ENCODE measurements at regions not wholly inside any gene's neighbourhood (a gene's known extent, or its start where the extent isn't known, plus 50 kb on each side); places are given as distances from the start of the nearest gene placed in this dataset.

GRCh38 chr17:77310336-77310735 lies 169.6 kb downstream of the SEC14L1 start:
- TF ChIP-seq POLR2AphosphoS5 (IDR thresholded peaks at IDR 0.05; ENCODE audit: low read depth, low read length) (no peak), TAF1 (IDR thresholded peaks at IDR 0.05; ENCODE audit: borderline replicate concordance, insufficient read depth, low read length) (no peak), FOXP2 (optimal IDR thresholded peaks at IDR 0.05; ENCODE audit: borderline replicate concordance, extremely low read depth, extremely low read length, insufficient read depth) (no peak), REST (IDR thresholded peaks at IDR 0.05; ENCODE audit: insufficient read depth in 1 of 2, low read depth in 2 of 2, low read length in 2 of 2) (no peak)

- TF ChIP-seq FOXP2 (optimal IDR thresholded peaks at IDR 0.05; ENCODE audit: borderline replicate concordance, extremely low read depth, extremely low read length, insufficient read depth) (no peak), POLR2AphosphoS5 (IDR thresholded peaks at IDR 0.05; ENCODE audit: low read depth, low read length) (no peak), REST (IDR thresholded peaks at IDR 0.05; ENCODE audit: insufficient read depth in 1 of 2, low read depth in 2 of 2, low read length in 2 of 2) (no peak), TAF1 (IDR thresholded peaks at IDR 0.05; ENCODE audit: borderline replicate concordance, insufficient read depth, low read length) (no peak), SIN3A (IDR thresholded peaks at IDR 0.05; ENCODE audit: borderline replicate concordance, insufficient read depth, low read length) (no peak)
Measured at GRCh38 chr17:77311371-77311981, 170.7 kb downstream of the SEC14L1 start.

GRCh38 chr17:77312061-77312701 lies 171.4 kb downstream of the SEC14L1 start:
- TF ChIP-seq POLR2AphosphoS5 (IDR thresholded peaks at IDR 0.05; ENCODE audit: low read depth, low read length): no peak
- no peak for TF ChIP-seq TAF1 (IDR thresholded peaks at IDR 0.05; ENCODE audit: borderline replicate concordance, insufficient read depth, low read length)
- no peak for TF ChIP-seq REST (IDR thresholded peaks at IDR 0.05; ENCODE audit: insufficient read depth in 1 of 2, low read depth in 2 of 2, low read length in 2 of 2)
- no peak for TF ChIP-seq SIN3A (IDR thresholded peaks at IDR 0.05; ENCODE audit: borderline replicate concordance, insufficient read depth, low read length)
- TF ChIP-seq FOXP2 (optimal IDR thresholded peaks at IDR 0.05; ENCODE audit: borderline replicate concordance, extremely low read depth, extremely low read length, insufficient read depth): no peak

- no peak for TF ChIP-seq REST (IDR thresholded peaks at IDR 0.05; ENCODE audit: insufficient read depth in 1 of 2, low read depth in 2 of 2, low read length in 2 of 2)
- TF ChIP-seq SIN3A (IDR thresholded peaks at IDR 0.05; ENCODE audit: borderline replicate concordance, insufficient read depth, low read length): no peak
- TF ChIP-seq POLR2AphosphoS5 (IDR thresholded peaks at IDR 0.05; ENCODE audit: low read depth, low read length): no peak
- no peak for TF ChIP-seq FOXP2 (optimal IDR thresholded peaks at IDR 0.05; ENCODE audit: borderline replicate concordance, extremely low read depth, extremely low read length, insufficient read depth)
- TF ChIP-seq TAF1 (IDR thresholded peaks at IDR 0.05; ENCODE audit: borderline replicate concordance, insufficient read depth, low read length): no peak
Measured at GRCh38 chr17:77312786-77313599, 172.2 kb downstream of the SEC14L1 start.

All from PFSK-1 (cell line).